ENCODE measurements at regions not wholly inside any gene's neighbourhood (a gene's known extent, or its start where the extent isn't known, plus 50 kb on each side); places are given as distances from the start of the nearest gene placed in this dataset.

- DNase-seq: no peak
Measured at GRCh38 chr2:37842732-37843440, 82.2 kb upstream of the RMDN2 start.

- no peak for DNase-seq
Measured at GRCh38 chr2:37843556-37843955, 81.5 kb upstream of the RMDN2 start.

GRCh38 chr2:37846207-37846606 lies 78.9 kb upstream of the RMDN2 start:
- no peak for DNase-seq

GRCh38 chr2:37847792-37848191 lies 77.3 kb upstream of the RMDN2 start:
- no peak for DNase-seq

- no peak for DNase-seq
Measured at GRCh38 chr2:37848451-37848850, 76.6 kb upstream of the RMDN2 start.

- no peak for DNase-seq
Measured at GRCh38 chr2:37849911-37850310, 75.2 kb upstream of the RMDN2 start.

- no peak for DNase-seq
Measured at GRCh38 chr2:37851428-37851827, 73.7 kb upstream of the RMDN2 start.

GRCh38 chr2:37851828-37852584 lies 73.1 kb upstream of the RMDN2 start:
- DNase-seq: no peak

- no peak for DNase-seq
Measured at GRCh38 chr2:37852585-37853014, 72.5 kb upstream of the RMDN2 start.

- no peak for DNase-seq
Measured at GRCh38 chr2:37854676-37855282, 70.3 kb upstream of the RMDN2 start.

- DNase-seq: no peak
Measured at GRCh38 chr2:37855283-37856041, 69.6 kb upstream of the RMDN2 start.

- no peak for DNase-seq
Measured at GRCh38 chr2:37856101-37856751, 68.9 kb upstream of the RMDN2 start.

- DNase-seq: no peak
Measured at GRCh38 chr2:37857575-37858399, 67.3 kb upstream of the RMDN2 start.

GRCh38 chr2:37858400-37858711 lies 66.7 kb upstream of the RMDN2 start:
- DNase-seq: no peak

GRCh38 chr2:37858725-37859267 lies 66.3 kb upstream of the RMDN2 start:
- no peak for DNase-seq

- no peak for DNase-seq
Measured at GRCh38 chr2:37862620-37863019, 62.5 kb upstream of the RMDN2 start.

- no peak for DNase-seq
Measured at GRCh38 chr2:37864217-37864616, 60.9 kb upstream of the RMDN2 start.

GRCh38 chr2:37865640-37866039 lies 59.4 kb upstream of the RMDN2 start:
- no peak for DNase-seq

- no peak for DNase-seq
Measured at GRCh38 chr2:37866171-37866934, 58.7 kb upstream of the RMDN2 start.

- no peak for DNase-seq
Measured at GRCh38 chr2:37867166-37867565, 57.9 kb upstream of the RMDN2 start.

- no peak for DNase-seq
Measured at GRCh38 chr2:37868866-37869265, 56.2 kb upstream of the RMDN2 start.
